GM19455 (cell line): ENCODE measurements at regions not wholly inside any gene's neighbourhood (a gene's known extent, or its start where the extent isn't known, plus 50 kb on each side); places are given as distances from the start of the nearest gene placed in this dataset.

ENCODE experiments used
- ATAC-seq: cut with Tn5 transposase; IDR thresholded peaks from one replicate; pipeline ENCODE4 v1.9.1; 2021; ENCODE audit not compliant: unreplicated experiment

- ATAC-seq, result no peak
Measured at GRCh38 chr15:66900586-66901310, 164.7 kb upstream of the SMAD3 start.

- no peak for ATAC-seq
Measured at GRCh38 chr15:66901336-66902100, 163.9 kb upstream of the SMAD3 start.

GRCh38 chr15:66905185-66905584, 160.2 kb upstream of the SMAD3 start:
- no peak for ATAC-seq

DNA sequence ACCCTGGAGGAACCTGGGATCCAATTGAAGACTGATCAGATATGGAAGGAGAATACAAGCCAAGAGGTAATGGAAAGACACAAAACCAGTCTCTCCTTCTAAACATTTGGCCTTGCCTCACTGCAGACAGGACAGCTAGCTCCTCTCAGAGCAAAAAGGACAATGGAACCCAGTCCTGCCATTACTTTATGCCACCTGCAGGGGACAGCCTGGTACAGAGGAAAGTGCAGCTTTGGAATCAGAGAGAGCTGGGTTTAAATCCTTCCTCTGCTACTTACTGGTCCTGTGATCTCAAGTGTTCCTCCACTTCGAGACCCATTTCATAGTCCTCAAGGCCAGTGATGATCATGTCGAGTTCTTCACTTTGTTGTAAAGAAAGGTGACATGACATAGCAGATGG, 159.4 kb upstream of the SMAD3 start:
- ATAC-seq, result no peak

DNA sequence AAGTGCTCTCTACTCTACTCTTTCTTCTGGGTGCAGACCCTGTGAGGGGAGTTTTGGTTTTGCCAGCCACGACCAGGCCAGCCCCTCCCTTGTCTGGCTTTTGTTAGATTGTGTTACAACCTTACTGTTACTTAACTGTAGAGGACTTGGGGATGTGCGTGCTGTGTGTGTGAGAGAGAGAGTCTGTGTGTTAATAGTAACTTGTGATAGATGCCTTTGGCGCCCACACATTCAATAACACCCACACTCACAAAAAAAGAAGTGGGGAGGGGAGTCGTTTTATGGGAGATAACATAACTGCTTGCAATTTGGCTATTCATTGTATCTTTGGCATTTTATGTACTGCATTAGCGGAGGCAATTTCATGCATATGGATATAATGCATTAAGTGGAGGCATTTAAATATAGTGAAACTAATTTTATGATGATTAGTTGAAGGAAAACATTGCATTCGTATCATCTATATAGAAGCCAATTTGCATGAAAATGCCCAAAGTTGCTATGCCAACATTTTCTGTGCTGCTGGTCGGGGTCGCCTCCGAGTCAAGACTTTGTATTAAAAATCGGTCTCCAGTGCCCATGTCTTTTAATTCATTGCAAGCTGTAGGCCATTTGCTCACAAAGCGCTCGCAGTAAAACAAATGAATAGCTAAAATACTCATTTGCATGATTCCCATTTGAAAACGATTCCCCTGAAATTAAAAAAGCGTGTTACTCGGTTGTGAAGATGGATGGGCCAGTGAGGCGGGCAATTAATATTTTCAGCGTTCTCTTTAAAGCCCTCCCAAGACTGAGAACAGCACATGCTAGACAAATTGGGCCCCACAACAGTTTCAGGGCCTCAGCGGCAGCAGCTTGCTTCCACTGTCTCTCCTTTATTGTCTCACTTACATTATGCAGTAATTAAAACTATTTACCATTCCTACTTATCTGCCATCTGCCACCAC, 158.5 kb upstream of the SMAD3 start:
- no peak for ATAC-seq

GRCh38 chr15:66907826-66908743, 157.3 kb upstream of the SMAD3 start:
- ATAC-seq, result no peak

DNA sequence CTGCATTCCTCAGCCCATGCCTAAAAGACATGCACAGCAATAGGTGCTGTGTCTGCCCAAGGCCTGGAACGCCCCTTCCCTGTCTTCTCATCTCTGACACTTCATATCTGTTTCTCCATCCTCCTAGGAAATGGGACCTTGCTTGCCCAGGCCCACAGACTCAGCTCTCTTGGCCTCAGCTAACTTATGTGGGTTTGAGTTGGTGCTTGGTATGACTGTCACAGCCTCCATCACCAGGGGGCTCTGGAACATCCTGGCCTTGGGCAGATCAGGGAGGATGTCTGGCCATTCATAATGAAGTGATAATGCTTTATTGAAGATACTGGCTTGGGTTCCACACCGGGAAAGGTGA, 156.7 kb upstream of the SMAD3 start:
- no peak for ATAC-seq

DNA sequence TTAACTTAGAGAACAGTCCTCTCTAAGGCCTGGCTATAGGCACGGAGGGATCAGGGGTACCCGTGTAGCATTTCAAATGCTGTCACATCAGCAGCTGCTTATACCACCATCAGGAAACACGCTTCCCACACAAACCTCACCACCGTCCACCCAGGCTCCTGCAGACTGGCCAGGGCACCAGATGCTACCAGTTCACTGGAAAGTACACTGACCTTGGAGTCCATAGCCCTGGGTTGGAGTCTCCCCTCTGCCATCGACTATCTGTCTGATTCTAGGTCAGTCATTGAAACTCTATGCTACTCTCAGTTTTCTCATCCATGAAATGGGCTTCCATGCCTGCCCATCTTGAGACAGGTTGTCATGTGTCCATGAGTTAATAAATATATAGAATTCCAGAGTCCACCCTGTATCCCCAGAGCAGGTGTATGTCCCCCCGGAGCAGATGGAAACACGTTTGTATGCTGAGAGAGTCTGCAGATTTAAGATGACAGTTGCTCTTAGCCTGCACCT, 156.0 kb upstream of the SMAD3 start:
- no peak for ATAC-seq

DNA sequence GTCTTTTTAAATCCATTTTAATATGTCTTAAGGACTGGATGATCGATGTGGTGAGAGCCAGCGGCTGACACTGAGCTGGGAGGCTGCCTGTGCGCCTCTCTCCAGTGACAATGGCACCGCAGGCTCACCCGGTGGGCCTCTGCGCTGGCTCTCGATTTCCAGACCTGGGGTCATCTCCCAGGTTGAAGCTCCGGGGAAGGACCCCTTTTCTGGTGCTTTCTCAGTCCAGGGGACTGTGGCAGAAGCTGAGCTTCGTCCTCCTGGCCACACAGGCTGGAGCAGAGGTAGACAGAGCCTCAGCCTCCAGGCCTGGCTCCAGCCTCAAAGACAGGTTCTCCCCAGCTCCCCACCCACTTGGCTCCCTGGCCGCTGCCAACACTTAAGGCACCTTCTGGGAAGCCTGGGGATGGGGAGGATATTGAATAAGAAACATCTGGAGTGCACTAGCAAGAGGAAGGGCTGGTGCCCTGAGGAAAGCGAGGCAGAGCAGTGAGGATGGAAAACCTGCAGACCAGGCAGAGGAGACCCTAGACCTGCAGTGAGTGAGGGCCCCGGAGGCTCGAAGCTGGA, 154.2 kb upstream of the SMAD3 start:
- no peak for ATAC-seq

- no peak for ATAC-seq
Measured at GRCh38 chr15:66912001-66912400, 153.4 kb upstream of the SMAD3 start.

DNA sequence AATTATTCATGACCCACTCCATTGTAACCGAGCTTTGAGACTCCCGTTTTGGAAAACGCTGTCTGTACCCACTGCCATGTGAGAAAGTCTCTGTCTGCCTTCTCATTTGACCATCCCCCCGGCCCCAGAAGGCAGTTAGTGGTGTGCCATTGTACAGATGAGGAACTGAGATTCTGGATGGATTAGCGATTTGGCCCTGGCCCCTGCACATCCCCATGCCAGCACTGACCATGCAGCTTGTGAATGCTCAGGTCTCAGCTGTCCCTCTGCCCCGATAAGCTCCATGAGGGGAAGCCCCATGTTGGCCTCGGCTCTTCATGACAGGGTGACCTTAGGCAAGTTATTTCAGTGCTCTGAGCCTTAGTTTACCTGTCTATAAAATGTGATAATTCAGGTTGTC, 153.0 kb upstream of the SMAD3 start:
- ATAC-seq, result no peak

GRCh38 chr15:66917904-66918448, 147.4 kb upstream of the SMAD3 start:
- no peak for ATAC-seq

DNA sequence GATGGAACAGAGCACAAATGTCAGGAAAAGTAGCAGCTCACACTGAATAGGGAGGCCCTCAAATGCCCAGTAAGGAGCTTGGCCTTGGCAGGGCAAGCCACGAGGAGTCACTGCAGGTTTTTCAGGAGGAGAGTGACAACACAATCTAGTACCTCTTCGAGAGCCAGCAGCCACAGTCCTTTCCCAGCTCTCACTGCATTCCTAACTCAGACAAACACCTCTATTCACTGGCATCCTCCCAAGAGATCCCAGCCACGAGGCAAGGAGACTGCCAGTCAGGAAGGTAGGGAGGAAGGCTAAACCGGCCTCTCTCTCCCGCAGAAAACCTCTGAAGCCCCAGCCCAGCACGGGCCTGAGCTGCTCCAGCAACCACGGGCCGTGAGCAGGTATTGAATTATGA, 146.0 kb upstream of the SMAD3 start:
- no peak for ATAC-seq

GRCh38 chr15:66921319-66921915, 144.0 kb upstream of the SMAD3 start:
- ATAC-seq, result no peak

DNA sequence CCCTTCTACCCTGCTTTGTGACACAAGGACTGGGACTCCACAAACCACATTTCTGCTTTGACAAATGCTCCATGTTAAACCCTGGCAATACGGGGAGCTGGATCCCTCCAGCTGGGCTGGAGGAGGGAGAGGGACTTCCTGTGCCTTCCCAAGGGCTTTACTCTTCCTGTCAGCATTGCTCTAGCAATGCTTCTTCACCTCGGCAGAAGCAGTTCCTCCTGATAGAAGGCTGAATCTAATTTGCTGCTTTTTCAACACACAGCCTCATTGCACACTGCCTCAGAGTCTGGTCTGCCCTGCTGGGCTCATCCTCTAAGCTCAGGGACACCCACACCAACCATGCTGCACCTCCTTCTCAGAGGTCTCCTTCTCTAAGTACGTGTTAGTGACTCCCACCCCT, 142.8 kb upstream of the SMAD3 start:
- ATAC-seq, result no peak

DNA sequence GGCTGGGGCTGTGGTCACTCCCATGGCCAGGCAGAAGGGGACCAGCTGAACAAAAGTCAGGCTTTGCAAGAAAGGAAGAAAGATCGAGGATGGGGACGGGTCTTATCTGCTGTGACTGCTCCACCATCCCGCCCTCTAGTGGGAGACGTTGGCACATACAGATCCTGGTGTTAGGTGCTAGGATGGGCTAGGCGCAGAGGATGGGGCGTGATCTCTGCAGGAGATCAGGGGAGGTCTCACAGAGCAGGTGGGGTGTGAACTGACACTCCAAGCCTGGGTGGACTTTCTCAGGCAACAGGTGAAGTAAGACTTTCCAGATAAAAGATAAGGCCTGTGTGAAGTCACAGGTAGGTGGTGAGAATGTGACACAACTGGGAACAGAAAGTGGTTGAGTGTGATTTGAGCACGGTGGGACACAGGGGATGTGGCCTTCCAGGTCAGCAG, 141.9 kb upstream of the SMAD3 start:
- no peak for ATAC-seq

- ATAC-seq, result no peak
Measured at GRCh38 chr15:66924889-66925288, 140.5 kb upstream of the SMAD3 start.

GRCh38 chr15:66925721-66926120, 139.7 kb upstream of the SMAD3 start:
- ATAC-seq, result no peak
